GM12892 (cell line): ENCODE measurements at regions not wholly inside any gene's neighbourhood (a gene's known extent, or its start where the extent isn't known, plus 50 kb on each side); places are given as distances from the start of the nearest gene placed in this dataset.

ENCODE experiments used
- POLR2A ChIP-seq: IDR thresholded peaks from 2 replicates; pipeline ENCODE4 v1.6.1; 2011; ENCODE audit warnings: low read depth, low read length, control low read depth
- POLR2AphosphoS5 ChIP-seq: IDR thresholded peaks from 2 replicates; pipeline ENCODE4 v1.6.1; 2011; ENCODE audit warnings: low read depth, low read length, control low read depth

- TF ChIP-seq POLR2A (no peak), POLR2AphosphoS5 (no peak)
These were observed 364.8 kb upstream of the GALNT5 start for GRCh38 chr2:156892467-156893281.
